Type B pancreatic cell (in vitro differentiated cells): ENCODE measurements at regions not wholly inside any gene's neighbourhood (a gene's known extent, or its start where the extent isn't known, plus 50 kb on each side); places are given as distances from the start of the nearest gene placed in this dataset.

Experiments used
- DNase-seq: peaks from one replicate; pipeline ENCODE4 v3.0.0; 2021; ENCODE audit warnings: mixed read lengths; ENCODE audit not compliant: unreplicated experiment; ENCODE audit errors: extremely low spot score
- H3K27ac Mint-ChIP-seq: 2 replicates; pipeline ENCODE4 v1.8.0; 2021; ENCODE audit warnings: mild to moderate bottlenecking, mixed read lengths
- H3K27me3 Mint-ChIP-seq: 2 replicates; pipeline ENCODE4 v1.8.0; 2021; ENCODE audit warnings: mixed read lengths
- H3K36me3 Mint-ChIP-seq: 2 replicates; pipeline ENCODE4 v1.8.0; 2021; ENCODE audit warnings: mixed read lengths
- H3K4me1 Mint-ChIP-seq: one replicate; pipeline ENCODE4 v1.8.0; 2021; ENCODE audit warnings: mixed read lengths; ENCODE audit not compliant: unreplicated experiment
- H3K4me3 Mint-ChIP-seq: 2 replicates; pipeline ENCODE4 v1.8.0; 2021; ENCODE audit warnings: mild to moderate bottlenecking, mixed read lengths
- H3K9me3 Mint-ChIP-seq: 2 replicates; pipeline ENCODE4 v1.8.0; 2021; ENCODE audit warnings: mixed read lengths
- CTCF ChIP-seq: fragments of 200-600 bp; sonication (generic); conservative IDR thresholded peaks from 2 replicates; pipeline ENCODE4 v1.5.0; 2021; ENCODE audit warnings: antibody characterized with exemption, mild to moderate bottlenecking

DNA sequence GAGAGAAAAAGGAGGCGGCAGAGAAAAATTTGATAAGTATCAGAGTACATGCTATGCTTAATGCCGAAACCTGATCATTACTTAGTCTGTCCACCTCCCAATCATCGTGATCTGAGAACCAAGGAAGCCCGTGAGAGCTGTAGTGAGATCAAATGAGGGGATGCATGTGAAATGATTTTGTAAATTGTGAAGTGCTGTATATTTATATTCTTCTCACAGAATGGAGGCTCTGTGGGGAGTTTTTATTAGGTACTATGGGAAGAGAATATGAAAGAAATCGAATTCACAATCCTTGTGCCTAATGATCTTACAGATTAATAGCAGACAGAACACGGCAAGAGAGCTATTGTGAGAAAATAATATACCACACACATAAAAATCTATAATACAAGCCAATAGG, 115.5 kb downstream of the LYPLAL1 start:
- H3K4me1 Mint-ChIP-seq = peaks cover 13% of the 10 kb centered on the region
- H3K27me3 Mint-ChIP-seq = no peaks in the 10 kb centered on the region
- no peaks in the 10 kb centered on the region for H3K9me3 Mint-ChIP-seq
- H3K4me3 Mint-ChIP-seq = no peak overlapping the region
- no peak for DNase-seq
- H3K36me3 Mint-ChIP-seq = peaks cover 9% of the 10 kb centered on the region
- TF ChIP-seq CTCF = no peak
- H3K27ac Mint-ChIP-seq = no peak overlapping the region

- Mint-ChIP-seq H3K36me3 (peaks cover 13% of the 10 kb centered on the region), H3K4me3 (no peak overlapping the region), H3K4me1 (peaks cover 1% of the 10 kb centered on the region), H3K27ac (no peak overlapping the region), H3K27me3 (no peaks in the 10 kb centered on the region), H3K9me3 (peaks cover 7% of the 10 kb centered on the region)
- TF ChIP-seq CTCF = no peak
- DNase-seq = no peak
Observed at GRCh38 chr1:219283541-219283940, 109.9 kb downstream of the LYPLAL1 start.

DNA sequence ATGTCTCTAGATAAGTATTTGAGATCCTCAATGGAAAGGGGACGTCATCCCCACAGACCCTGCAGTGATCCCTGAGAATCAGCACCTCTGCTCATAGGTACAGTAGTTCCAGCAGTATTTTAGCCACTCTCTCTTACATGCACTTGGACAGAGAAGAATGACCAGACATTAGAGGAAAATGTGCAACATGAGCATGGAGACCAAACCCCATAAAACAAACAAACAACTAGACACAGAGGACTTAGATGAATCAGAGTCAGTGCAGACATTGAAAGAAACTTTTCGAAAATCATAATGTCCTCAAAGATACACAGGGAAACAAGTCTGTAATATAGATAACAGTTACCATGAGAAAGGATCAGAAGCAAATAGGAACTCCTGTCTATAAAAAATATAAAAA, 108.2 kb downstream of the LYPLAL1 start:
- H3K4me3 Mint-ChIP-seq = no peak overlapping the region
- no peaks in the 10 kb centered on the region for H3K27me3 Mint-ChIP-seq
- no peak for TF ChIP-seq CTCF
- no peak for DNase-seq
- peaks cover 5% of the 10 kb centered on the region for H3K4me1 Mint-ChIP-seq
- peaks cover 9% of the 10 kb centered on the region for H3K36me3 Mint-ChIP-seq
- H3K9me3 Mint-ChIP-seq = peaks cover 7% of the 10 kb centered on the region
- H3K27ac Mint-ChIP-seq = no peak overlapping the region

DNA sequence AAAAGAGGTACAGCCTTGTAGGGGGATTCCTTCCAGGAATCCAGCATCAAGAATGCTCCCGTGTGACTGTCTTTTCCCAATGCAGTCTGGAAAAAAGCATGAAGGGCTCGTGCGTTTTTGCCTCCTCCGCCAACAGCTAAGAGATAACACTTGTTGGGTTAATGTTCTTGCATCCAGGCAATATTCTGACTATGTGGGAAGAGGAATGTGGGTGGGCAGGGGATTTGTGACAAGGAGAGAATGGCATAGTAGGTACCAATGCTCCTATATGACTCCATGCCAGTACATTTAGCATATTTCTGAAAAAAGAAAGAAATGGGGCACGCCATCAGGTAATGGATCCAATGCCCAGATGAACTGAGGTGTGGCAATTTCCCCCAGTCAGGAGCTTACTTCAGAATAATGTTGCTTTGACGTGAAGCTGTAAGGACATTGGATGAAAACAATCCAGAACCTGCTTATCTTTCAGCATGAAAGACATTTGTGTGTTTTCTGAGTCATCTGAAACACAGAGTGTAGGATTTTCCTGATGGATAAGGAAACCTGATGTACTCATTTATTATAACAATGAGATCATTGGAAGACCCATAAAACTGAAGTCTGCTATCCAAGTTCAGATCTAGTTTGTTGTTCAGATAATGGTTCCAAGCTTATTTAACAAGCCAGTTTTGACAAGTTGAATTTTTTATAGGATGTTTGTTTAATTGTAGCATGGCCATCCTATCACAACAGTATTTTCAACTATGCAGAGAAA, 105.5 kb downstream of the LYPLAL1 start:
- DNase-seq = no peak
- no peaks in the 10 kb centered on the region for H3K27me3 Mint-ChIP-seq
- TF ChIP-seq CTCF = no peak
- peaks cover 11% of the 10 kb centered on the region for H3K9me3 Mint-ChIP-seq
- H3K4me1 Mint-ChIP-seq = peaks cover 16% of the 10 kb centered on the region
- no peak overlapping the region for H3K4me3 Mint-ChIP-seq
- peaks cover 4% of the 10 kb centered on the region for H3K36me3 Mint-ChIP-seq
- H3K27ac Mint-ChIP-seq = no peak overlapping the region

DNA sequence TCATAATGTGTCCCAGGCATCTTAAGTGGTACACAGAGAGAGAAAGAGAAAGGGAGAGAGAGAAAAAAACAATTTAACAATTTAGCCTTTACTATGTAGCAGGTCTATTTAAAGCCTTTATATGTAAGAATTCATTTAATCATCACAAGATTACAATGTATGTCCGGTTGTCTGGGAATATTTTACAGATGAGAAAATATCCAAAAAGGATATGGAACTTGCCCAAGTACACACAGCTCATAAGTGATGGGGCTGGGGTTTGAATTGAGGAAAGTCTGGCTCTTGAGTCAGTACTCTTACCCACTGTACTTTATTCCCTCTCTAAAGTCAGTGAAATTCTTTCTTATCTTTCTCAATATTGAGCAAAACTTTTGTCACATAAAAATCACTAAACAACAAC, 104.6 kb downstream of the LYPLAL1 start:
- no peaks in the 10 kb centered on the region for H3K27me3 Mint-ChIP-seq
- DNase-seq = no peak
- no peaks in the 10 kb centered on the region for H3K36me3 Mint-ChIP-seq
- no peak for TF ChIP-seq CTCF
- no peak overlapping the region for H3K27ac Mint-ChIP-seq
- H3K9me3 Mint-ChIP-seq = peaks cover 5% of the 10 kb centered on the region
- H3K4me3 Mint-ChIP-seq = no peak overlapping the region
- H3K4me1 Mint-ChIP-seq = peaks cover 16% of the 10 kb centered on the region
